ENCODE measurements at regions not wholly inside any gene's neighbourhood (a gene's known extent, or its start where the extent isn't known, plus 50 kb on each side); places are given as distances from the start of the nearest gene placed in this dataset.

- Histone ChIP-seq H4K20me1 (ENCODE audit: insufficient read depth) (no peaks in the 10 kb centered on the region), H2AFZ (ENCODE audit: low read depth, low read length) (no peak overlapping the region), H3K4me2 (ENCODE audit: low read length) (no peak overlapping the region), H3K79me2 (replicated peaks; ENCODE audit: insufficient read depth, low read length) (no peaks in the 10 kb centered on the region), H3F3A (ENCODE audit: insufficient read depth, low read length, poor library complexity, severe bottlenecking) (no peaks in the 10 kb centered on the region), H3K9me2 (ENCODE audit: insufficient read depth, low read length) (no peaks in the 10 kb centered on the region), H3K36me3 (ENCODE audit: insufficient read depth, low read length) (no peaks in the 10 kb centered on the region), H3K9ac (ENCODE audit: low read length) (no peak overlapping the region), H3K27ac (ENCODE audit: low read length) (no peak overlapping the region), H3K9me3 (ENCODE audit: low read length) (no peaks in the 10 kb centered on the region), H3K4me3 (ENCODE audit: low read length) (no peak overlapping the region), H3K27me3 (ENCODE audit: insufficient read depth, low read depth, low read length) (no peaks in the 10 kb centered on the region)
- no peak for TF ChIP-seq TAF1 (IDR thresholded peaks at IDR 0.05; ENCODE audit: low read depth)
- TF ChIP-seq MXI1 (conservative IDR thresholded peaks at IDR 0.05; ENCODE audit: poor library complexity, severe bottlenecking) = no peak
- no peak for TF ChIP-seq SMC3 (conservative IDR thresholded peaks at IDR 0.05; ENCODE audit: poor library complexity)
- no peak for TF ChIP-seq EZH2 (IDR thresholded peaks at IDR 0.05; ENCODE audit: borderline replicate concordance, insufficient read depth, low read length, poor library complexity, severe bottlenecking)
- TF ChIP-seq REST (IDR thresholded peaks at IDR 0.05; ENCODE audit: borderline replicate concordance) = no peak
- TF ChIP-seq POLR2AphosphoS5 (IDR thresholded peaks at IDR 0.05) = no peak
- TF ChIP-seq EP300 (conservative IDR thresholded peaks at IDR 0.05; ENCODE audit: poor library complexity, severe bottlenecking) = no peak
- no peak for TF ChIP-seq RAD21 (conservative IDR thresholded peaks at IDR 0.05)
- no peak for TF ChIP-seq CTCF (IDR thresholded peaks at IDR 0.05; ENCODE audit: poor library complexity, severe bottlenecking)
Measured at GRCh38 chr3:194194051-194194756, 58.3 kb downstream of the HES1 start.

- Histone ChIP-seq H3K9me3 (ENCODE audit: low read length) (no peaks in the 10 kb centered on the region), H3K79me2 (replicated peaks; ENCODE audit: insufficient read depth, low read length) (no peaks in the 10 kb centered on the region), H3K27me3 (ENCODE audit: insufficient read depth, low read depth, low read length) (no peaks in the 10 kb centered on the region), H3K9ac (ENCODE audit: low read length) (no peak overlapping the region), H3F3A (ENCODE audit: insufficient read depth, low read length, poor library complexity, severe bottlenecking) (no peaks in the 10 kb centered on the region), H3K36me3 (ENCODE audit: insufficient read depth, low read length) (no peaks in the 10 kb centered on the region), H3K27ac (ENCODE audit: low read length) (no peak overlapping the region), H4K20me1 (ENCODE audit: insufficient read depth) (no peaks in the 10 kb centered on the region), H2AFZ (ENCODE audit: low read depth, low read length) (no peak overlapping the region), H3K9me2 (ENCODE audit: insufficient read depth, low read length) (no peaks in the 10 kb centered on the region), H3K4me2 (ENCODE audit: low read length) (no peak overlapping the region), H3K4me3 (ENCODE audit: low read length) (no peak overlapping the region)
- TF ChIP-seq RAD21 (conservative IDR thresholded peaks at IDR 0.05) (no peak), EZH2 (IDR thresholded peaks at IDR 0.05; ENCODE audit: borderline replicate concordance, insufficient read depth, low read length, poor library complexity, severe bottlenecking) (no peak), POLR2AphosphoS5 (IDR thresholded peaks at IDR 0.05) (no peak), REST (IDR thresholded peaks at IDR 0.05; ENCODE audit: borderline replicate concordance) (no peak), CTCF (IDR thresholded peaks at IDR 0.05; ENCODE audit: poor library complexity, severe bottlenecking) (no peak), TAF1 (IDR thresholded peaks at IDR 0.05; ENCODE audit: low read depth) (no peak), SMC3 (conservative IDR thresholded peaks at IDR 0.05; ENCODE audit: poor library complexity) (no peak), MXI1 (conservative IDR thresholded peaks at IDR 0.05; ENCODE audit: poor library complexity, severe bottlenecking) (no peak), EP300 (conservative IDR thresholded peaks at IDR 0.05; ENCODE audit: poor library complexity, severe bottlenecking) (no peak)
Measured at GRCh38 chr3:194194757-194195085, 58.8 kb downstream of the HES1 start.

All from neural cell (in vitro differentiated cells).